Tibial nerve (tissue), 4 donors: ENCODE measurements at regions not wholly inside any gene's neighbourhood (a gene's known extent, or its start where the extent isn't known, plus 50 kb on each side); places are given as distances from the start of the nearest gene placed in this dataset.

Experiments
- DNase-seq, 2 donors: peaks; one replicate each; pipeline ENCODE4 v3.0.0-alpha.2; 2019; ENCODE audit warnings: low spot score in 2 of 2
- H3K27ac ChIP-seq, 4 donors: fragments of 200-600 bp; sonication (generic) in 3 of 4; one replicate each; pipeline ENCODE4 v1.5.1; 2017 to 2019; ENCODE audit warnings: mild to moderate bottlenecking in 1 of 4
- H3K27me3 ChIP-seq, 2 donors: fragments of 200-600 bp; sonication (generic) in 1 of 2; one replicate each; pipeline versions ENCODE4 v1.5.1 to v1.6.0; 2017 to 2019
- H3K36me3 ChIP-seq, 3 donors: fragments of 200-600 bp; sonication (generic); one replicate each; pipeline ENCODE4 v1.5.1; 2018 to 2019
- H3K4me1 ChIP-seq, 4 donors: fragments of 200-600 bp; sonication (generic) in 3 of 4; one replicate each; pipeline ENCODE4 v1.5.1; 2017 to 2019
- H3K4me3 ChIP-seq, 4 donors: fragments of 200-600 bp; sonication (generic) in 3 of 4; one replicate each; pipeline ENCODE4 v1.5.1; 2017 to 2019; ENCODE audit warnings: mild to moderate bottlenecking in 1 of 4, moderate library complexity in 1 of 4
- H3K9me3 ChIP-seq, 4 donors: fragments of 200-600 bp; sonication (generic) in 3 of 4; one replicate each; pipeline ENCODE4 v1.5.1; 2017 to 2019
- CTCF ChIP-seq, 5 experiments: fragments of 200-600 bp in 3 of 5; fragments of 450-650 bp in 2 of 5; sonication (generic) in 3 of 5; IDR thresholded peaks; one replicate each; pipeline ENCODE4 v1.5.1; 2016 to 2019; ENCODE audit warnings: antibody characterized with exemption in 5 of 5, mild to moderate bottlenecking in 3 of 5, moderate library complexity in 2 of 5
- EP300 ChIP-seq, 2 donors: sonication (generic); formaldehyde crosslinking; IDR thresholded peaks; one replicate each; pipeline ENCODE4 v1.6.1; 2017; ENCODE audit warnings: antibody characterized with exemption in 2 of 2, mild to moderate bottlenecking in 1 of 2
- POLR2A ChIP-seq, 2 donors: fragments of 450-650 bp; IDR thresholded peaks; one replicate each; pipeline ENCODE4 v1.6.1; 2017; ENCODE audit warnings: antibody characterized with exemption in 2 of 2, mild to moderate bottlenecking in 2 of 2, moderate library complexity in 2 of 2
- WGBS, 2 donors: methylation state at CpG; one replicate each; pipeline ENCODE4 v1.1.5; 2018; 5-methylcytosine and 5-hydroxymethylcytosine counted together

DNA sequence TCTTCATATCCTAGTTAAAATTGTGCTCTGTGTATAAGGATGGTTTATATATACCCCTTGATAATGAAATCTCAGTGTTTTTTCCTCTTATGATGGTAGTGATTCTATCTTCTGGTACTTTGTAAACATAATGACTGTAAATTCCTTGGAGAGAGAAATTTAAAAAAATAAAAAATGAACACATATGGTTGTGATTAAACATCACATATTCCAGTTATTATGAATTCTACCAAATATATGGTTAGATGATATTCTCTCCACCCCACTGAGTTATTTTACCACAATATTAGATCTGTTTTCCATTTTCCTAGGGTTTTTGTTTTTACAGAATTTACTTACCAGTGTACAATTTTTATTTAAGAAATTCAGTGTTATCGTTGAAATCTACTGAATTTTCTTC, 481.9 kb upstream of the NOVA1 start:
- no peaks in the 10 kb centered on the region for H3K36me3 ChIP-seq
- no peaks in the 10 kb centered on the region for H3K4me1 ChIP-seq
- WGBS, 2 donors: 58 to 65% methylated on average over 1 of the region's 1 CpG
- no peaks in the 10 kb centered on the region for H3K27me3 ChIP-seq
- TF ChIP-seq CTCF (IDR thresholded peaks at IDR 0.05) (no peak), EP300 (IDR thresholded peaks at IDR 0.05) (no peak), POLR2A (IDR thresholded peaks at IDR 0.05) (no peak)
- no peaks in the 10 kb centered on the region for H3K9me3 ChIP-seq
- H3K27ac ChIP-seq: no peak overlapping the region
- no peak overlapping the region for H3K4me3 ChIP-seq
- DNase-seq: no peak

DNA sequence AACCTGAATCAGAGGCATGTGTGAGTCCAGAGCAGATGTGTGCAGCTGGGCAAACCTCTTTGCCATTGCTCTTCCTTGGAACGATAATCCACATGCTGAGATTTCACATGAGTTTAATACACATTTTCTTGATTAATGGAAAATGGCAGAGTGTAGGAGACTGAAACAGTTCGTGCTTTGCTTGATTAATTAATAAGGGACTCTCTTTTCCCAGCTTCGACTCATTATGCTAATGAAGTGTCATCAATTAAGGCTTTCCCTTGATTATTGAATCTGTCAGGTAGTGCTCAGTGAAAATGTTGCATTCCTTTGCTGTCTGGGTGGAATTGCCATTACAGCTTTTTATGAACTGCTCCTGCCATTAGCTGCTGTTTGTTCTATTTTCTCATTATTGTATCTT, 487.7 kb upstream of the NOVA1 start:
- WGBS, 2 donors: 72 to 81% methylated on average over 3 of the region's 3 CpGs
- no peak for TF ChIP-seq EP300 (IDR thresholded peaks at IDR 0.05)
- no peak for TF ChIP-seq CTCF (IDR thresholded peaks at IDR 0.05)
- no peak for TF ChIP-seq POLR2A (IDR thresholded peaks at IDR 0.05)
- DNase-seq: no peak
- Histone ChIP-seq H3K27ac (no peak overlapping the region), H3K9me3 (no peaks in the 10 kb centered on the region), H3K27me3 (no peaks in the 10 kb centered on the region), H3K36me3 (no peaks in the 10 kb centered on the region), H3K4me3 (no peak overlapping the region), H3K4me1 (no peaks in the 10 kb centered on the region)

GRCh38 chr14:27090716-27091115, 492.9 kb upstream of the NOVA1 start:
- Histone ChIP-seq H3K9me3 (no peaks in the 10 kb centered on the region), H3K4me1 (no peaks in the 10 kb centered on the region), H3K27me3 (no peaks in the 10 kb centered on the region), H3K36me3 (no peaks in the 10 kb centered on the region), H3K4me3 (no peak overlapping the region), H3K27ac (no peak overlapping the region)
- no peak for DNase-seq
- TF ChIP-seq EP300 (IDR thresholded peaks at IDR 0.05) (no peak), CTCF (IDR thresholded peaks at IDR 0.05) (no peak), POLR2A (IDR thresholded peaks at IDR 0.05) (no peak)
- WGBS, 2 donors: 50 to 56% methylated on average over 3 of the region's 3 CpGs

- 63% methylated on average over 5 of the region's 5 CpGs for WGBS, 2 donors
Observed at GRCh38 chr14:27091973-27092372, 494.1 kb upstream of the NOVA1 start.

DNA sequence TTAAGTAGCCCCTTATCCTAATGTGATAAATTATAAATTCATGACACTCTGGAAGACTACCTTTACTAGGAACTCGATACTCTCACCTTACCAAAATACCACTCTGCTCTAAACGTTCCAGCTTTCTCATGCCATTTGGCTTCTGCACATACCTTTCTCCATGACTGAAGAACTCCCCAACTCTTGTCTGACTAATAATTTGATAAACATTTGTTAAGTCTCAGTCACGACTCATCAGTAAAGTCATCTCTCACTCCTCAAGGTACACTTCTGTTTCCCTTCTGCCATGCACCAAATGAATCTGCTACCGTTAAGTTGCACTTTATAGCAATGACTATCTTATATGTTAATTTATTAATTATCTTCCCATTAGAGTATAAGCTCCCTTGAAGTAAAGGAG, 498.3 kb upstream of the NOVA1 start:
- 85 to 89% methylated on average over 4 of the region's 4 CpGs for WGBS, 2 donors
- H3K4me3 ChIP-seq: no peak overlapping the region
- H3K9me3 ChIP-seq: no peaks in the 10 kb centered on the region
- no peak for TF ChIP-seq POLR2A (IDR thresholded peaks at IDR 0.05)
- TF ChIP-seq CTCF (IDR thresholded peaks at IDR 0.05): no peak
- TF ChIP-seq EP300 (IDR thresholded peaks at IDR 0.05): no peak
- no peaks in the 10 kb centered on the region for H3K36me3 ChIP-seq
- no peaks in the 10 kb centered on the region for H3K4me1 ChIP-seq
- DNase-seq: no peak
- H3K27ac ChIP-seq: no peak overlapping the region
- no peaks in the 10 kb centered on the region for H3K27me3 ChIP-seq

More at GRCh38 chr14:27091973-27092372, 494.1 kb upstream of the NOVA1 start:
- DNase-seq: no peak
- Histone ChIP-seq H3K9me3 (no peaks in the 10 kb centered on the region), H3K27ac (no peak overlapping the region), H3K27me3 (no peaks in the 10 kb centered on the region), H3K4me1 (no peaks in the 10 kb centered on the region), H3K4me3 (no peak overlapping the region), H3K36me3 (no peaks in the 10 kb centered on the region)
- TF ChIP-seq EP300 (IDR thresholded peaks at IDR 0.05) (no peak), POLR2A (IDR thresholded peaks at IDR 0.05) (no peak), CTCF (IDR thresholded peaks at IDR 0.05) (no peak)
